ENCODE measurements at regions not wholly inside any gene's neighbourhood (a gene's known extent, or its start where the extent isn't known, plus 50 kb on each side); places are given as distances from the start of the nearest gene placed in this dataset.

DNA sequence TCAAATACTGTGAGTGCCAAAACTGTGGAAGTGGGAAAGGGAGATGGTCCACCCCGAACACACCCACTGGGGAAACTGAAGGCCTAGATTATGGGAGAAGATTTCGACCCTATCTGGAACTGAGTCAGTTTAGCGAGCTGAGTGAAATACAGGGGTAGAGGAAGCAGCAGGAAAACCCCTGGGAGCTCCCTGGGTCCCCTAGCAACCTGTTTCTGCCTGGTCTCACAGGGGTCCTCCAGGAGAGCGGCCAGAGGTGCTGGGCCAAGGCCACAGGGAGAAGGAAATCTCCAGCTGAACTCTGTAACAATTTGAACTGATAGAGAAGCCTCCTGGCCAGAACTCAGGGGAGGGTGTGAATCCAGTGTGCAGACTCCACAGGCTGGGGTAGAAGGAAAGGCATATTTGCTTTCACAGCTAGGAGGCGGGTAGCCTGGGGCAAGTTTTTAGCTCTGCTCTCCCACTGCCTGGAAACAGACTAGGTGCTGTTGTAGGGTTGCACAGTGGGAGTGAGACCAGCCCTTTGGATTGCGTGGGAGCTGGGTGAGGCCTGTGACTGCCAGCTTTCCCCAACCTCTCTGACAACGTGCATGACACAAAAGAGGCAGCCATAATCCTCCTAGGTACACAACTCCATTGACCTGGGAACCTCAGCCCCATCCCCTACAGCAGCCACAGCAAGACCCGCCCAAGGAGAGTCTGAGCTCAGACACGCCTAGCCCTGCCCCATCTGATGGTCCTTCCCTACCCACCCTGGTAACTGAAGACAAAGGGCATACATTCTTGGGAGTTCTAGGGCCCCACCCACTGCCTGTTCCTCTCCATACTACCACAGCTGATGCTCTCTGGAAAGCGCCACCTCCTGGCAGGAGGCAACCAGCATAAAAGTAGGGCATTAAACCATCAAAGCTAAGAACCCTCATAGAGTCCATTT, 78.8 kb upstream of the GPBP1 start:
- Histone ChIP-seq H3K79me2 (ENCODE audit: control insufficient read depth, insufficient read depth, low read length) (no peaks in the 10 kb centered on the region), H3K4me1 (ENCODE audit: control insufficient read depth, extremely low read depth, insufficient read depth, low read length) (peaks cover 13% of the 10 kb centered on the region), H3K4me3 (ENCODE audit: control insufficient read depth in 2 of 3, extremely low read depth in 1 of 3, insufficient read depth in 2 of 3, low read depth in 1 of 3, low read length in 3 of 3) (no peak overlapping the region), H3K9me3 (ENCODE audit: control insufficient read depth, low read depth, low read length) (peaks cover 3% of the 10 kb centered on the region), H3K27ac (ENCODE audit: control insufficient read depth, insufficient read depth, low read length) (no peak overlapping the region), H2AFZ (ENCODE audit: control insufficient read depth, low read length) (peak overlapping the region; percentile 52), H4K20me1 (ENCODE audit: control insufficient read depth, extremely low read depth, insufficient read depth, low read length) (no peaks in the 10 kb centered on the region), H3K9ac (ENCODE audit: control insufficient read depth, extremely low read depth, insufficient read depth, low read length) (no peak overlapping the region), H3K4me2 (ENCODE audit: control insufficient read depth, extremely low read depth, insufficient read depth, low read depth, low read length) (no peak overlapping the region), H3K27me3 (ENCODE audit: control insufficient read depth, extremely low read depth, insufficient read depth, low read length) (no peaks in the 10 kb centered on the region), H3K9me1 (ENCODE audit: control insufficient read depth, extremely low read depth, insufficient read depth, low read length) (no peaks in the 10 kb centered on the region), H3K36me3 (ENCODE audit: control insufficient read depth in 2 of 2, extremely low read depth in 1 of 2, insufficient read depth in 2 of 2, low read length in 2 of 2) (no peaks in the 10 kb centered on the region)
- FAIRE-seq (no peak), DNase-seq (ENCODE audit: low read depth, low spot score) (peak; percentile 25)
- dilution Hi-C loops (cut with MboI; ENCODE audit: extremely low pct_ligation_motif_present, low sequenced_read_pairs): no loop called here
- TF ChIP-seq, protein P1, sequence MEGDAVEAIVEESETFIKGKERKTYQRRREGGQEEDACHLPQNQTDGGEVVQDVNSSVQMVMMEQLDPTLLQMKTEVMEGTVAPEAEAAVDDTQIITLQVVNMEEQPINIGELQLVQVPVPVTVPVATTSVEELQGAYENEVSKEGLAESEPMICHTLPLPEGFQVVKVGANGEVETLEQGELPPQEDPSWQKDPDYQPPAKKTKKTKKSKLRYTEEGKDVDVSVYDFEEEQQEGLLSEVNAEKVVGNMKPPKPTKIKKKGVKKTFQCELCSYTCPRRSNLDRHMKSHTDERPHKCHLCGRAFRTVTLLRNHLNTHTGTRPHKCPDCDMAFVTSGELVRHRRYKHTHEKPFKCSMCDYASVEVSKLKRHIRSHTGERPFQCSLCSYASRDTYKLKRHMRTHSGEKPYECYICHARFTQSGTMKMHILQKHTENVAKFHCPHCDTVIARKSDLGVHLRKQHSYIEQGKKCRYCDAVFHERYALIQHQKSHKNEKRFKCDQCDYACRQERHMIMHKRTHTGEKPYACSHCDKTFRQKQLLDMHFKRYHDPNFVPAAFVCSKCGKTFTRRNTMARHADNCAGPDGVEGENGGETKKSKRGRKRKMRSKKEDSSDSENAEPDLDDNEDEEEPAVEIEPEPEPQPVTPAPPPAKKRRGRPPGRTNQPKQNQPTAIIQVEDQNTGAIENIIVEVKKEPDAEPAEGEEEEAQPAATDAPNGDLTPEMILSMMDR (optimal IDR thresholded peaks at IDR 0.05 in 1 of 3, IDR thresholded peaks at IDR 0.05 in 1 of 3, conservative IDR thresholded peaks at IDR 0.05 in 1 of 3; ENCODE audit: extremely low read depth in 1 of 3, insufficient read depth in 2 of 3, low read length in 3 of 3): peak; percentile 37 to 67 (median 40)
- no peak for TF ChIP-seq EZH2 (IDR thresholded peaks at IDR 0.05; ENCODE audit: low read length)

DNA sequence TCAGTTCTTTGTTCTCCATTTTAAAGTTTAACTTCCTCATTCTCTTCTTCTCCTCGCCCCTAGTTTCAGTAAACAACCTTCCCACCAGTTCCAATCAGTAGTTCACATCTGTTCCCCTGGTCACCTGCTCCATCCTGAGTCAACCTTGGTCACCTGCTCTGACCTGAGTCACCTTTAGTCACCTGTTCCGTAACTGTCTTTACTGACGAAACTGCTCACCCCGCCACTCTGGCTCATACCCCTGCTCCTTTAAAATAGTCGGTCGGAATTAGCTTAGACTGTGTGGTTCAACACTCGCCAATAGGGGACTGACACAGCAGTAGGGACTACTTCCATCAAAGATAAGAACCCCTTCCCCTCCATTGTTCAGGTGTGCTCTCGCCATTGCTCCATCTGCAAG, 76.3 kb upstream of the GPBP1 start:
- Histone ChIP-seq H3K4me1 (ENCODE audit: control insufficient read depth, extremely low read depth, insufficient read depth, low read length) (peaks cover 13% of the 10 kb centered on the region), H3K27ac (ENCODE audit: control insufficient read depth, insufficient read depth, low read length) (no peak overlapping the region), H3K9ac (ENCODE audit: control insufficient read depth, extremely low read depth, insufficient read depth, low read length) (no peak overlapping the region), H3K4me2 (ENCODE audit: control insufficient read depth, extremely low read depth, insufficient read depth, low read depth, low read length) (no peak overlapping the region), H3K36me3 (ENCODE audit: control insufficient read depth in 2 of 2, extremely low read depth in 1 of 2, insufficient read depth in 2 of 2, low read length in 2 of 2) (no peaks in the 10 kb centered on the region), H3K9me1 (ENCODE audit: control insufficient read depth, extremely low read depth, insufficient read depth, low read length) (no peaks in the 10 kb centered on the region), H3K79me2 (ENCODE audit: control insufficient read depth, insufficient read depth, low read length) (no peaks in the 10 kb centered on the region), H4K20me1 (ENCODE audit: control insufficient read depth, extremely low read depth, insufficient read depth, low read length) (no peaks in the 10 kb centered on the region), H2AFZ (ENCODE audit: control insufficient read depth, low read length) (no peak overlapping the region), H3K9me3 (ENCODE audit: control insufficient read depth, low read depth, low read length) (peaks cover 3% of the 10 kb centered on the region), H3K27me3 (ENCODE audit: control insufficient read depth, extremely low read depth, insufficient read depth, low read length) (no peaks in the 10 kb centered on the region), H3K4me3 (ENCODE audit: control insufficient read depth in 2 of 3, extremely low read depth in 1 of 3, insufficient read depth in 2 of 3, low read depth in 1 of 3, low read length in 3 of 3) (no peak overlapping the region)
- DNase-seq (ENCODE audit: low read depth, low spot score): no peak
- TF ChIP-seq EZH2 (IDR thresholded peaks at IDR 0.05; ENCODE audit: low read length): no peak
- TF ChIP-seq, protein P1 (optimal IDR thresholded peaks at IDR 0.05 in 1 of 3, IDR thresholded peaks at IDR 0.05 in 1 of 3, conservative IDR thresholded peaks at IDR 0.05 in 1 of 3; ENCODE audit: extremely low read depth in 1 of 3, insufficient read depth in 2 of 3, low read length in 3 of 3): no peak
- FAIRE-seq: no peak
- dilution Hi-C loops (cut with MboI; ENCODE audit: extremely low pct_ligation_motif_present, low sequenced_read_pairs): no loop called here
